ENCODE measurements at regions not wholly inside any gene's neighbourhood (a gene's known extent, or its start where the extent isn't known, plus 50 kb on each side); places are given as distances from the start of the nearest gene placed in this dataset.
"Not testable (repeated sequence)": the region's sequence is repeated elsewhere in the genome, so short reads cannot be mapped to it uniquely, and the experiment has no call there.

GRCh38 chr16:29133681-29134430 is 149.0 kb downstream of the LAT start:
- H3K27me3 ChIP-seq; H3K27ac ChIP-seq; H3K9me3 ChIP-seq; H3K36me3 ChIP-seq; intact Hi-C loops (cut with DNase I; ENCODE audit: low total_unique reads); DNase-seq (ENCODE audit: low spot score in 2 of 2); H3K4me1 ChIP-seq: not testable (repeated sequence)
- peak overlapping the region in 1 of 3 donors; percentile 11 for H3K4me3 ChIP-seq

GRCh38 chr16:29132869-29133268 is 148.0 kb downstream of the LAT start:
- H3K27me3 ChIP-seq; H3K4me3 ChIP-seq; intact Hi-C loops (cut with DNase I; ENCODE audit: low total_unique reads); H3K27ac ChIP-seq; DNase-seq (ENCODE audit: low spot score in 2 of 2); H3K4me1 ChIP-seq; H3K36me3 ChIP-seq; H3K9me3 ChIP-seq: not testable (repeated sequence)

GRCh38 chr16:29132444-29132843 is 147.6 kb downstream of the LAT start:
- peak overlapping the region in 1 of 2 donors; percentile 32 for H3K27ac ChIP-seq
- DNase-seq (ENCODE audit: low spot score in 2 of 2); H3K36me3 ChIP-seq; H3K4me1 ChIP-seq; intact Hi-C loops (cut with DNase I; ENCODE audit: low total_unique reads); H3K9me3 ChIP-seq; H3K27me3 ChIP-seq; H3K4me3 ChIP-seq: not testable (repeated sequence)

- DNase-seq (ENCODE audit: low spot score in 2 of 2): peak in 1 of 2 donors; percentile 40
- H3K27me3 ChIP-seq; H3K4me1 ChIP-seq; H3K36me3 ChIP-seq; intact Hi-C loops (cut with DNase I; ENCODE audit: low total_unique reads); H3K9me3 ChIP-seq: not testable (repeated sequence)
- peak overlapping the region in 1 of 3 donors; percentile 19 for H3K4me3 ChIP-seq
- peak overlapping the region; percentile 68 to 83 for H3K27ac ChIP-seq
These were observed 146.3 kb downstream of the LAT start for GRCh38 chr16:29130901-29131851.

GRCh38 chr16:29130131-29130711 is 145.4 kb downstream of the LAT start:
- H3K27me3 ChIP-seq; H3K36me3 ChIP-seq; H3K4me1 ChIP-seq; H3K9me3 ChIP-seq; intact Hi-C loops (cut with DNase I; ENCODE audit: low total_unique reads); DNase-seq (ENCODE audit: low spot score in 2 of 2): not testable (repeated sequence)
- Histone ChIP-seq H3K4me3 (peak overlapping the region in 2 of 3 donors; percentile 5 to 40), H3K27ac (peak overlapping the region; percentile 68 to 83)

- H3K36me3 ChIP-seq; DNase-seq (ENCODE audit: low spot score in 2 of 2); intact Hi-C loops (cut with DNase I; ENCODE audit: low total_unique reads); H3K27me3 ChIP-seq; H3K9me3 ChIP-seq; H3K4me1 ChIP-seq: not testable (repeated sequence)
- peak in 2 of 3 donors; percentile 47 to 63 for TF ChIP-seq POLR2AphosphoS5 (IDR thresholded peaks at IDR 0.05)
- Histone ChIP-seq H3K4me3 (peak overlapping the region in 1 of 3 donors; percentile 40), H3K27ac (peak overlapping the region; percentile 68 to 83)
These were observed 144.7 kb downstream of the LAT start for GRCh38 chr16:29129458-29130038.

GRCh38 chr16:29128732-29129457 is 144.0 kb downstream of the LAT start:
- DNase-seq (ENCODE audit: low spot score in 2 of 2); intact Hi-C loops (cut with DNase I; ENCODE audit: low total_unique reads); H3K36me3 ChIP-seq; H3K4me3 ChIP-seq; H3K27me3 ChIP-seq; H3K9me3 ChIP-seq; H3K4me1 ChIP-seq: not testable (repeated sequence)
- peak overlapping the region in 1 of 2 donors; percentile 83 for H3K27ac ChIP-seq

- DNase-seq (ENCODE audit: low spot score in 2 of 2): not testable (repeated sequence)
These were observed 143.1 kb downstream of the LAT start for GRCh38 chr16:29127806-29128420.

More at GRCh38 chr16:29127806-29128420, 143.1 kb downstream of the LAT start:
- H3K27ac ChIP-seq; H3K27me3 ChIP-seq; intact Hi-C loops (cut with DNase I; ENCODE audit: low total_unique reads); H3K9me3 ChIP-seq; H3K4me1 ChIP-seq; H3K4me3 ChIP-seq; H3K36me3 ChIP-seq: not testable (repeated sequence)

All from breast epithelium (tissue), 4 donors.